ENCODE measurements at regions not wholly inside any gene's neighbourhood (a gene's known extent, or its start where the extent isn't known, plus 50 kb on each side); places are given as distances from the start of the nearest gene placed in this dataset.

GRCh38 chr9:119768266-119768665 lies 399.0 kb upstream of the BRINP1 start:
- no peaks in the 10 kb centered on the region for H3K4me1 ChIP-seq (ENCODE audit: insufficient read depth, low read length)

DNA sequence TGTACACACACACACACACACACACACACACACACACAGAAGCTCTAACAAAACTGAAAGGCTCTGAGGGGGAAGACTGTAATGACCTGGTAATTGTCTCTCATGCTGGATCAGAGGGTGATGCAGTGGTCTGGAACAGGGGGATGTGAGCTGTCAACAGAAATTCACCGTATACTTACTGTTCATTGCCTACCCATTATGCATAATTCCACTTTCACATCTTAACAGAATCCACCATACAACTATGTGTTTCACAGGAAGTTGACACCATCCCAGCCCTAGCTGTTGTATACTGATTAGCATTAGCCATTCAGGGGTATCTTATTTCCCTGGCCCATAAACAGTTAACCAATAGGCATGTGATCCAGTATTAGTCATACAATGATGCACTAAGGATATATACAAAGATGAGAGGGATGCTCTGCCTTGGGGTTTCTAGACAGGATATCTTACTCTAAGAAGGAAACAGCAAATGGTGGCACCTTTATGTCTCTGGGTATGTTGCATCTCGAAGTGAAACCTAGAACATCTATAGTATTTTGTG lies 396.5 kb upstream of the BRINP1 start:
- no peaks in the 10 kb centered on the region for H4K20me1 ChIP-seq (ENCODE audit: insufficient read depth, low read length)
- no peak for TF ChIP-seq CTCF (IDR thresholded peaks at IDR 0.05; ENCODE audit: extremely low read depth, low read depth, low read length)

More at GRCh38 chr9:119768266-119768665, 399.0 kb upstream of the BRINP1 start:
- Histone ChIP-seq H3K79me2 (ENCODE audit: insufficient read depth, low read length) (no peaks in the 10 kb centered on the region), H4K20me1 (ENCODE audit: insufficient read depth, low read length) (no peaks in the 10 kb centered on the region), H3K9me3 (ENCODE audit: low read depth, low read length) (no peaks in the 10 kb centered on the region), H3K36me3 (ENCODE audit: insufficient read depth, low read length) (no peaks in the 10 kb centered on the region), H3K4me2 (ENCODE audit: insufficient read depth, low read length) (no peak overlapping the region), H3K27me3 (ENCODE audit: insufficient read depth, low read length) (no peaks in the 10 kb centered on the region), H3K4me3 (ENCODE audit: insufficient read depth, low read length) (no peak overlapping the region), H2AFZ (ENCODE audit: low read length) (no peak overlapping the region), H3K27ac (ENCODE audit: low read depth, low read length) (no peak overlapping the region)
- TF ChIP-seq CTCF (IDR thresholded peaks at IDR 0.05; ENCODE audit: extremely low read depth, low read depth, low read length): no peak
- DNase-seq (ENCODE audit: insufficient read length, low spot score, missing footprints): no peak

GRCh38 chr9:119763260-119763659 lies 394.0 kb upstream of the BRINP1 start:
- no peak overlapping the region for H3K4me2 ChIP-seq (ENCODE audit: insufficient read depth, low read length)
- H3K9me3 ChIP-seq (ENCODE audit: low read depth, low read length): no peaks in the 10 kb centered on the region
- H3K27me3 ChIP-seq (ENCODE audit: insufficient read depth, low read length): no peaks in the 10 kb centered on the region
- H3K4me3 ChIP-seq (ENCODE audit: insufficient read depth, low read length): no peak overlapping the region
- no peaks in the 10 kb centered on the region for H3K79me2 ChIP-seq (ENCODE audit: insufficient read depth, low read length)
- no peak overlapping the region for H2AFZ ChIP-seq (ENCODE audit: low read length)
- TF ChIP-seq CTCF (IDR thresholded peaks at IDR 0.05; ENCODE audit: extremely low read depth, low read depth, low read length): no peak
- DNase-seq (ENCODE audit: insufficient read length, low spot score, missing footprints): no peak
- no peak overlapping the region for H3K27ac ChIP-seq (ENCODE audit: low read depth, low read length)
- no peaks in the 10 kb centered on the region for H3K4me1 ChIP-seq (ENCODE audit: insufficient read depth, low read length)
- no peaks in the 10 kb centered on the region for H3K36me3 ChIP-seq (ENCODE audit: insufficient read depth, low read length)
- no peaks in the 10 kb centered on the region for H4K20me1 ChIP-seq (ENCODE audit: insufficient read depth, low read length)

More for the DNA sequence above, 396.5 kb upstream of the BRINP1 start:
- H3K4me1 ChIP-seq (ENCODE audit: insufficient read depth, low read length): no peaks in the 10 kb centered on the region
- no peak overlapping the region for H2AFZ ChIP-seq (ENCODE audit: low read length)
- H3K27me3 ChIP-seq (ENCODE audit: insufficient read depth, low read length): no peaks in the 10 kb centered on the region
- H3K4me3 ChIP-seq (ENCODE audit: insufficient read depth, low read length): no peak overlapping the region
- no peaks in the 10 kb centered on the region for H3K9me3 ChIP-seq (ENCODE audit: low read depth, low read length)
- H3K36me3 ChIP-seq (ENCODE audit: insufficient read depth, low read length): no peaks in the 10 kb centered on the region
- DNase-seq (ENCODE audit: insufficient read length, low spot score, missing footprints): no peak
- H3K27ac ChIP-seq (ENCODE audit: low read depth, low read length): no peak overlapping the region
- H3K4me2 ChIP-seq (ENCODE audit: insufficient read depth, low read length): no peak overlapping the region
- H3K79me2 ChIP-seq (ENCODE audit: insufficient read depth, low read length): no peaks in the 10 kb centered on the region

GRCh38 chr9:119761812-119762211 lies 392.6 kb upstream of the BRINP1 start:
- Histone ChIP-seq H3K9me3 (ENCODE audit: low read depth, low read length) (no peaks in the 10 kb centered on the region), H3K36me3 (ENCODE audit: insufficient read depth, low read length) (no peaks in the 10 kb centered on the region), H3K4me2 (ENCODE audit: insufficient read depth, low read length) (no peak overlapping the region), H2AFZ (ENCODE audit: low read length) (no peak overlapping the region), H3K79me2 (ENCODE audit: insufficient read depth, low read length) (no peaks in the 10 kb centered on the region), H3K27me3 (ENCODE audit: insufficient read depth, low read length) (no peaks in the 10 kb centered on the region), H3K27ac (ENCODE audit: low read depth, low read length) (no peak overlapping the region), H4K20me1 (ENCODE audit: insufficient read depth, low read length) (no peaks in the 10 kb centered on the region), H3K4me1 (ENCODE audit: insufficient read depth, low read length) (no peaks in the 10 kb centered on the region), H3K4me3 (ENCODE audit: insufficient read depth, low read length) (no peak overlapping the region)
- DNase-seq (ENCODE audit: insufficient read length, low spot score, missing footprints): peak; percentile 25
- TF ChIP-seq CTCF (IDR thresholded peaks at IDR 0.05; ENCODE audit: extremely low read depth, low read depth, low read length): no peak

Data from osteoblast (primary cell).